Cardiac muscle cell (in vitro differentiated cells and primary cell): ENCODE measurements at regions not wholly inside any gene's neighbourhood (a gene's known extent, or its start where the extent isn't known, plus 50 kb on each side); places are given as distances from the start of the nearest gene placed in this dataset.

Experiments
- DNase-seq, 2 donors: peaks; one replicate each; pipeline versions ENCODE4 v3.0.0 to v3.0.0-alpha.2; 2010 to 2017; ENCODE audit warnings: low read depth in 1 of 2, low spot score in 1 of 2
- H3K27ac ChIP-seq: fragments of 200-600 bp; sonication (generic); 2 replicates; pipeline ENCODE4 v1.5.1; 2016
- H3K27me3 ChIP-seq: fragments of 200-600 bp; sonication (generic); 2 replicates; pipeline ENCODE4 v1.6.0; 2016; ENCODE audit warnings: control low read depth
- H3K36me3 ChIP-seq: fragments of 200-600 bp; sonication (generic); 2 replicates; pipeline ENCODE4 v1.5.1; 2016; ENCODE audit warnings: control low read depth
- H3K4me1 ChIP-seq: fragments of 200-600 bp; sonication (generic); 2 replicates; pipeline ENCODE4 v1.8.1; 2017; ENCODE audit warnings: low read depth, mild to moderate bottlenecking, mixed run types
- H3K4me3 ChIP-seq: fragments of 200-600 bp; sonication (generic); 2 replicates; pipeline ENCODE4 v1.5.1; 2016; ENCODE audit warnings: mild to moderate bottlenecking
- H3K9me3 ChIP-seq: fragments of 200-600 bp; sonication (generic); 2 replicates; pipeline ENCODE4 v1.5.1; 2017; ENCODE audit warnings: low read depth, mild to moderate bottlenecking, control low read depth
- TF ChIP-seq, protein P1 (sequence below): IDR thresholded peaks from 2 replicates; pipeline ENCODE4 v1.5.1; 2012; ENCODE audit warnings: low read depth, mild to moderate bottlenecking, low read length

DNA sequence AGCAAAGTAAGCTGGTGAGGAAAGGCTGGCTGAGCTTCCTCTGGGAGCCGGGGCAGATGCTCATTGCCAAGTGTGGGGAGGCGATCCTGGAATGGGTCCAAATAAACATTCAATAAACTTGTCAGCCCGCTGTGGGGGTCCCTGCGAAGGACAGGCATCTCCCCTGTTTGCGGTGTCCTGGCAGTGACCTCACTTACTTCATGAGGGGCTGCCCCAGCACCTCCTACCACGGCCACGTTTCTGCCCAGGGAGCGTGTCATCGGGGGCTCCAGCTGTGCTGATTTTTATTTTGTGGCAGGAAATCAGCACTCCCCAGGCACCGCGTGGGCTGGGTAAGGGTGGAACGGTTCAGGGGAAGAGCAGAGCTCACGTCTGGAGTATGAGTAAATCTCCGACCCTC is 493.9 kb upstream of the B3GAT1 start:
- H3K27ac ChIP-seq = no peak overlapping the region
- no peaks in the 10 kb centered on the region for H3K36me3 ChIP-seq
- TF ChIP-seq, protein P1, sequence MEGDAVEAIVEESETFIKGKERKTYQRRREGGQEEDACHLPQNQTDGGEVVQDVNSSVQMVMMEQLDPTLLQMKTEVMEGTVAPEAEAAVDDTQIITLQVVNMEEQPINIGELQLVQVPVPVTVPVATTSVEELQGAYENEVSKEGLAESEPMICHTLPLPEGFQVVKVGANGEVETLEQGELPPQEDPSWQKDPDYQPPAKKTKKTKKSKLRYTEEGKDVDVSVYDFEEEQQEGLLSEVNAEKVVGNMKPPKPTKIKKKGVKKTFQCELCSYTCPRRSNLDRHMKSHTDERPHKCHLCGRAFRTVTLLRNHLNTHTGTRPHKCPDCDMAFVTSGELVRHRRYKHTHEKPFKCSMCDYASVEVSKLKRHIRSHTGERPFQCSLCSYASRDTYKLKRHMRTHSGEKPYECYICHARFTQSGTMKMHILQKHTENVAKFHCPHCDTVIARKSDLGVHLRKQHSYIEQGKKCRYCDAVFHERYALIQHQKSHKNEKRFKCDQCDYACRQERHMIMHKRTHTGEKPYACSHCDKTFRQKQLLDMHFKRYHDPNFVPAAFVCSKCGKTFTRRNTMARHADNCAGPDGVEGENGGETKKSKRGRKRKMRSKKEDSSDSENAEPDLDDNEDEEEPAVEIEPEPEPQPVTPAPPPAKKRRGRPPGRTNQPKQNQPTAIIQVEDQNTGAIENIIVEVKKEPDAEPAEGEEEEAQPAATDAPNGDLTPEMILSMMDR = no peak
- no peaks in the 10 kb centered on the region for H3K27me3 ChIP-seq
- H3K9me3 ChIP-seq = no peaks in the 10 kb centered on the region
- DNase-seq = no peak
- no peaks in the 10 kb centered on the region for H3K4me1 ChIP-seq
- H3K4me3 ChIP-seq = no peak overlapping the region

DNA sequence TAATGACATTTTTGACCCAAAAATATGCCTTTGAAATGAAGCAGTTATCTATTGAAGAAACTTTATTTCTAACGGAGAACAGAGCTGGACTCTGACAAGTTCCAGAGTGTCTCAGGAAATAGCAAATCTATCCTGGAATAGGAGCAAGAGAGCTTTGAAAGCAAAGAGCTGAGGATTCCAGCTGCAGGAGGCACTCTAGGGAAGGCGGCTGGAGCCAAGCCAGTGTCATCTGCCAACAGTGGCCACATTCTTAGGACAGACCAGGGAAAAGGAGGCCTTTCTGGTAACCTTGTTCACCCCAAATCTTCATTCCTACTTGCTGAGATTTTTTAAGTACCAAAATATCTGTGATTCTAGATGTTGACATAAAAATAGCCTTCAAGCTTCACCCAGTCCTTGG is 493.5 kb upstream of the B3GAT1 start:
- TF ChIP-seq, protein P1 = no peak
- Histone ChIP-seq H3K36me3 (no peaks in the 10 kb centered on the region), H3K4me3 (no peak overlapping the region), H3K9me3 (no peaks in the 10 kb centered on the region), H3K27me3 (no peaks in the 10 kb centered on the region), H3K4me1 (no peaks in the 10 kb centered on the region), H3K27ac (no peak overlapping the region)
- DNase-seq = no peak

DNA sequence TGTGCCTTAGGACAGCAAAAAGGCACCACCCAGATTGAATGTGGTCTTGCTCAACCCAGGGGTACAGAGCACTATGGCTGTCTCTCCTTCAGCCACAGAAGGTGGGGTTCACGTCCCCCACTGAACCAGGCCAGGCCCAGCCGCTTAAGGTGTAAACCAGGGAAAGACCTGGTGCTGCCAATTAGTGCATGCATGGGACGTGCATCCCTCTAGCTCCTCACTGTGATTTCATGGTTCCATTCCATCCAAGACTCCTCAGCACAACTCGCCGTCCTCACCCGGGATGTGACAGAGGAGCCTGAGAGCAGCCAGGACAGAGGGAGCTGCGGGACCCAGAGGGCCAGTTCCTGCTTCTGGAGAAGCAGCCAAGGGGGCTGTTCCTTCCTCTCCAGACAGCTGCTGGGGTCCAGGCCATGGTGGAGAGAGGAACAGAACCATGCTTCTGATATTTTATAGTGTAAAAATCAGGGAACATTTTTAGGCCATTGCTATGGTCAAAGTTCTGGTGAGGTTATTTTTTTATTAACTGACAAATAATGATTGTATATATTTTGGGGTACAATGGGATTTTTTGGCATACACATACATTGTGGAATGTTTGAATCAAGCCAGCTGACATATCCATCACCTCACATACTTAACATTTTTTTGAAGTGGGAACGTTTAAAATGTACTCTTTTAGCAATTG is 492.2 kb upstream of the B3GAT1 start:
- DNase-seq = no peak
- Histone ChIP-seq H3K27ac (no peak overlapping the region), H3K27me3 (no peaks in the 10 kb centered on the region), H3K4me1 (no peaks in the 10 kb centered on the region), H3K9me3 (no peaks in the 10 kb centered on the region), H3K4me3 (no peak overlapping the region), H3K36me3 (no peaks in the 10 kb centered on the region)
- TF ChIP-seq, protein P1 = no peak

DNA sequence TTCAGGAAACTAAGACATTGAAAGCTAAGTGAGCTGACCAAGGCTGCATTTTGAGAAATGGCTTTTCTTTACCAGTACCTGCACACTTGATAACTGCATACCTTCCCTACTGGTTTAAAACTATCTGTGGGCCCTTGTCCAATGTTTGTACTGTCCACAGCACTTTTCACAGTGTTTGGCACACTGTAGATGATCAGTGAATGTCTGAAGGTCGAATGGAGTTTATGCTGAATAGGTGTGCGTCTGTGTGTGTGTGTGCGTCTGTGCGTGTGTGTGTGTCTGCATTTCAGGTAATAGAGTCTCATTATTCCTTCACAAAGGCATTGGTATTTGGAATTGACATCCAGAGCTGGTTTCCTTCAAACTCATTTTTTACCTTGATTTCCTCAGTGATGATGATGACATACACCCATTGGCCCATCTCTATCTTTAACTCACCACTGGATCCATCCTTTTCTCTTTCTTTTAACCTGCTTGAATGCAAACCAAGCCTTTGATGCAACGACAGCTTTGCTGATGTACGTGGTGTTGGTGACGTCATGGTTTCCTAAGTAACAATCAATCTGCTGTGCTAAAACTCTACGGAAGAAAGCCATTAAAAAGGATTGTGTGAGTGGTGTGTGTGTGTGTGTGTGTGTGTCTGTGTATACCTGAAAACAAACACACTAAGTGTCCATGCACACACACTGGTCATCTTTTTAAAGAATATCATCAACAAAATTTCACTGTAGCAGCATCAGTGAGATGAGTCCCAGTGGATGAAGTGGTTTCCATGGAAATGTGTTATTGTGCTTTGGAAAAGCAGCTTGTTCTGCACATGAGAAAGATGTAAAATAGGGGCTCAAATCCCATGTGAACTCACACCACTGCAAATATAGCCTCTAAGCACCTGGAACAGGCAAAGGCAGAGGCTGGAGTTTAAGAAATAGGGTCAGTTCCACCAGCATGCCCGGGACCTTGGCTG is 490.2 kb upstream of the B3GAT1 start:
- Histone ChIP-seq H3K4me1 (no peaks in the 10 kb centered on the region), H3K27ac (no peak overlapping the region), H3K4me3 (no peak overlapping the region), H3K36me3 (no peaks in the 10 kb centered on the region), H3K27me3 (no peaks in the 10 kb centered on the region), H3K9me3 (no peaks in the 10 kb centered on the region)
- no peak for DNase-seq
- TF ChIP-seq, protein P1 = no peak

DNA sequence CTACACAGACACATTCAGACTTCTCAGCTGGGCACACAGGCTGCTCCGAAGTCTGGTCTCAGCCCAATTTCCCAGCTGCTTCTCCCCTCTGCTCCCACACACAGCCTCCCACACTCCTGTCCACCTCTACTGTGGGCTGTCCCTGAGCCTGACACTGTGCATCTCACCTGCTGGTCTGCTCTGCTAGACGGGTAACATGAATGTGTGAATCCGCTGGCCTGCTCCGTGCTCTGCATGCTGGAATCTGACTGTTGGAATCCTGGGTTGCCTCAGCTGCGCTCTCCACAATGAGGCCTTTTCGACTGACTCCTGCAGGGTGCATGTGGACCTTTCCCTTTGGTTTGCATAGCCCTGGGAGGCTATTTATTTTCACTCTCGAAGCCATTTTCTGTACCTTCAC is 489.5 kb upstream of the B3GAT1 start:
- H3K36me3 ChIP-seq = no peaks in the 10 kb centered on the region
- no peak overlapping the region for H3K4me3 ChIP-seq
- H3K27me3 ChIP-seq = no peaks in the 10 kb centered on the region
- H3K9me3 ChIP-seq = no peaks in the 10 kb centered on the region
- no peaks in the 10 kb centered on the region for H3K4me1 ChIP-seq
- H3K27ac ChIP-seq = no peak overlapping the region
- no peak for DNase-seq
- TF ChIP-seq, protein P1 = no peak
